HG02981 (cell line): ENCODE measurements at regions not wholly inside any gene's neighbourhood (a gene's known extent, or its start where the extent isn't known, plus 50 kb on each side); places are given as distances from the start of the nearest gene placed in this dataset.
"Not testable (repeated sequence)": the region's sequence is repeated elsewhere in the genome, so short reads cannot be mapped to it uniquely, and the experiment has no call there.

Source experiments
- ATAC-seq: cut with Tn5 transposase; IDR thresholded peaks from one replicate; pipeline ENCODE4 v1.9.1; 2021; ENCODE audit warnings: mild to moderate bottlenecking, moderate library complexity; ENCODE audit not compliant: unreplicated experiment

- ATAC-seq = no peak
Measured at GRCh38 chr2:126189527-126189926, 466.4 kb upstream of the GYPC start.

- ATAC-seq = no peak
Measured at GRCh38 chr2:126200538-126200937, 455.4 kb upstream of the GYPC start.

DNA sequence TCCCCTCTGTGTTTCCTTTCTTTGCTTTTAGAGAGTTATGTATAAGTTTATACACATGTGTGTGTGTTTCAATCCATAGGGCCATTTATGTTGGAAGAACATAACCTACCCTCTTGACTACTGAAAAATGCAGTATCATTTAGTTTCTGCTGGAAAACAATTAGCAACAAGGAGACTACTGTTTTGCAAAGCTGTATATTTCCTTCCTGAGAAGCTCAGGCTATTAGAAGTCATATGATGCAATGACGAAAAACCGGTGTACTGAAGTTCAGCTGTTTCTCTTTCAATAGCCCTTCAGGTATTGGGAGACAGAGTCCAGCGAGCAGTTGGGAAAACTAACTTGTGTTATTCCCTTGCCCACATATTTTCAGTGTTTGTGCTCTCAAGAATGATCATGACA lies 447.7 kb upstream of the GYPC start:
- ATAC-seq = no peak

DNA sequence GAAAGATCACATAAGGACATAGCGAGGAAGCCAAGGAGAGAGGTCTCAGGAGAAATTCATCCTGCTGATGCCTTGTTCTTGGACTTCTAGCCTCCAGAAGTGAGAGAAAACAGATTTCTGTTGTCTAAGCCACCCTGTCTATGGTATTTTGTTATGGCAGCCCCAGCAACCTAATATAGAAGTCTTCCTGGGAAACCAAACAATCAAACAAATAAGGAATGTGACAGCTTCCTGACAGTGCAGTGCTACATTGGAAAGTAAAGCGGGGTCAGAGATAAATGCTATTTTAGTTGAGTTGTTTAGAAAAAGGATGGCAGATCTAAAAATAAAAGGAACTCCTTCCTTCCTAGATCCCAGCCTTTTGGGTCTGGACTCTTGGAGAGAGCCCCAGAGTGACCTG lies 443.2 kb upstream of the GYPC start:
- ATAC-seq = no peak

GRCh38 chr2:126219081-126219480 lies 436.9 kb upstream of the GYPC start:
- no peak for ATAC-seq

DNA sequence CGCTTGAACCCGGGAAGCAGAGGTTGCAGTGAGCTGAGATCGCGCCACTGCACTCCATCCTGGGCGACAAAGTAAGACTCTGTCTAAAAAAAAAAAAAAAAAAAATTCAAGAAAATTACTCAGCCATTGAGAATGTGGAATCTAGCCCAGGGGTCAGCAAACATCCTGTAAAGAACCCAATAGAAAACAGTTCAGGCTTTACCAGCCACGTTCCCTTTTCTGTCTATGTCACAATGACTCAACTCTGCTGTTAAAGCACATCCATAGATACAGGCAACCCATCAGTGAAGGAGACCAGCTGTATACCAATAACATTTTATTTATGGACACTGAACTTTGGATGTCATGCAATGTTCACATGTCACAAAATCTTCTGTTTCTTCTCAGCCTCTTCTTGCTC lies 435.6 kb upstream of the GYPC start:
- ATAC-seq = no peak

DNA sequence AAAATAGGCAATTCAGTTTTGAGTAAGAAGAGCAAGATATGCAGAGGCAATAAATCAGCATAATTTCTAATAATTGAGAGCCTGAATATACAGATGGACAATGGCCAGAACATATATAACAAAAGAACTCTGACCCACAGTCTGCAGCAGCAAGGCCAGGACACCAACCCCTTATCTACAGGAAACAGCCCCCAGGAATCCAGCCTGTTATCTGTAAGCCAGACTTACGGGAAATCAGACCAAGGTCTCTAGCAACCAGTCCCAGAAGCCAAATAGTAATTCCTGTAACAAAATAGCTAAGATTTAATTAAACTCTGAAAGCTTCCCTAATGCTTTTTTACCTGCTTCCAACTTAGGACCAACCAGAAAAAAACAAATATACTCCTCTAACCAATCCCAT lies 434.5 kb upstream of the GYPC start:
- no peak for ATAC-seq

DNA sequence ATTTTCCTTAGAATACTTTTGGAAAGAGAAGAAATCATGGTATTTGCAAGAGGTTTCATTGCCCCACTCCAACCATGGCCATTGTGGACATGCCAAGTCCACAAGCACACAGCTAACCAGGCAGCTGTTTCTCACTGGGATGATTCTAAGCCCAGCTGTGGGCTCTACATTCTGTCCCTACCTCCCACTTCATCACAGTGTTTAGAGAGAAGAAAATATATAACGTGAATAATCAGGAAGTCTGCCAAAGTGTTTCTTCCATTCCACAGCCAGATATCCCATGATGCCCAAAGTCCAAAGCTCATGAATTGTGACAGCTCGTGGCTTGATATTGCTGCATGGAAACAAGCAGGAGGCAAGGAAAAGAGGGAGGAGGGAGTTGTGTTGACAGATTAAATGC lies 433.7 kb upstream of the GYPC start:
- no peak for ATAC-seq

DNA sequence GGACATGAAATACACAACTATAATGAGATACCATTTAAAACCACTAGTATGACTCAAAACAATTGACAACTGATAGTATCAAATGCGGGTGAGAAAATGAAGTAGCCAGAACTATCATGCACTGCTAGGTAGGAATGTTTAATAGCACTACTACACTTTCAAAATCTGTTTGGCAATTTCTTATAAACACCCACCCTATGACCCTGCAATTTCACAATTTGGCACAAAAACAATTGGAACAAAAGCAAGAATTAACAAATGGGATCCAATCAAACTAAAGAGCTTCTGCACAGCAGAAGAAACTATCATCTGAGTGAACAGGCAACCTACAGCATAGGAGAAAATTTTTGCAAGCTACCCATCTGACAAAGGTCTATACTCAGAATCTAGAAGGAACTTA lies 431.2 kb upstream of the GYPC start:
- no peak for ATAC-seq

DNA sequence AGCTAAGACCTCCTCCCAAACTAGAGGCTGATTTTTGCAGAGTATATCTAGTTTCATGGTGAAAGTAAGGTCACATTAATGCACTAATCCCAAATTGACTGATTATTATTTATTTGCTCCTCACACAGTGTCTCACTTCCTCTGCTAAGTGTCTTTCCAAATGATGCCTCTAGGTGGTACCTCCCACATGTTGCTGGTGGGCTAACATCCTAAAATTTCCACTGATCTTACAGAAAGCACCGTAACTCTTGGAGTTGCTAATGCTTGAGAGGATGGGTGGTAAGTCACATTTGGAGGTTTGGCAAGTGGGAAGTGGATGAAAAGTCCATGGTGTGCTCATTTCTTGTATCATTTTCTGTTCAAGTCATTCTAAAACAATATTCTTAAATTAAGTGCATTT lies 428.7 kb upstream of the GYPC start:
- no peak for ATAC-seq

DNA sequence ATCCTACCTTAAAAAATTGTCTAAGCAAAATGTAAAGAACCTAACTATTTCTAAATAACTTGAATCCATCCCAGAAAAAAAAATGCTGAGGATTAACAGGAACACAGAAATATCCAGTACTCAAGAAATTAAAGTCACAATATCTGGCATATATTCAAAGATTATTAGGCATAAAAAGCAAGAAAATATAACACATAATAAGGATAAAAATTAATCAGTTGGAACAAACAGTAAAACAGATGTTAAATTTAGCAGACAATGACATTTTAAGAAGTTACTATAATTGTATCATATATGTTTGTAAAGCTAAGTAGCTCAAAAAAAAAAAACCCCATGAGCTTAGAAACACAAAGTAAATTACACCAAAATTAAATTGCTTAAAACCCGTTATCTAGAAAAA lies 427.4 kb upstream of the GYPC start:
- ATAC-seq = no peak

- no peak for ATAC-seq
Measured at GRCh38 chr2:126238251-126238650, 417.7 kb upstream of the GYPC start.

- ATAC-seq = no peak
Measured at GRCh38 chr2:126239320-126239955, 416.5 kb upstream of the GYPC start.

DNA sequence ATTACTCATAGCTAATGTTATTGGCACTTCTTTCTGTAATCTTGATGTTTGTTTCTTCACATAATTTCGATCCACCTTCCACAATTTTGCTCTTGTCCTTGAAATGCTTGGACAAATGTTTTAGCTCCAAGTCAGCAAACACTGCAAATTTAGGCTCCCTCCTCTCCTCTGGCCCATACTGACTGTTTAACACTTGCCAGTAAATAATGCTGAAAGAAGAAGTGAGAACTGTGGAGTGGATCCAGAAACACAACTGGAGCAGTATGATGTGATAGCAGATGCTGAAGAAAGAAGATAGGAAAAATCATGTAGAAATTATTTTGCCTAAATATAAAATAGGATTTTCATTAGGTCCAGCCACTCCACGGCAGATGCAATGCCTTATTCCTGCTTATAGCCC lies 415.0 kb upstream of the GYPC start:
- ATAC-seq = no peak

GRCh38 chr2:126241411-126241810 lies 414.5 kb upstream of the GYPC start:
- ATAC-seq = no peak

DNA sequence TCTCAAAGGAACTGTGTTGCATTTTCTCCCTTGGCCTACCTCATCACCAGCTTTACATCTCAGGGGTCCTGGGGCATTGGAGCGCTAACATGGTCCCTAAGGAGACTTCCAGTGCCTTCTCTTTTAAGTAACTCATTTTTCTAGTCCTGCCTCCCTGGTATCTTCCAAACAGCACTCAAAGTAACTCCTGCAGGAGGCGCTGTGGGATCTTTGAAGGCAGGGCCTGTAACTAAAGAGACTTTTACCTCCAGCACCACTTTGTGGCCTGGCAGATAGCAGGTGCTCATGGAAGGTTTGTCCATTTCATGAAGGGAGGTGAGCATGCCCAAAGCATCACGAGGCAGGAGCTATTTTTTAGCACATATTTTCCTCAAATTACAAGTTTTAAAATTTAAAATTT lies 411.0 kb upstream of the GYPC start:
- ATAC-seq = no peak

DNA sequence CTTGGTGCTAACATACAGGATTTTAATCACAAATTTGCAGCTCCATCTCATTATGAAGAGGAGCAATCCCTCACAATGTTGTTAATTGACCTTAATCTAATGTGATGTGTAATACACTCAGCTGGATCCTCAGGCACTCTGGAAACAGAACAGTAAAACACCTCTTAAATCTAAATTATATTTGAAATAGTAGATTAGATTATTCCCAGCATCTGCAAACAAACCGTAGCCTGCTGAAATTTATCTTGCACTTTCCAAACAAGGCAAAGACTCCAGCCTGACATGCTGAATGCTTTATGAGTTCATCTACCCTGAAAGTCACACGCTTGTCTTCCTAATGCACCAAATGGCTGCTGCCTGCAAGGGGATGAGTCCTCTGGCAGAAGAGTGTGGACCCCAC lies 402.3 kb upstream of the GYPC start:
- no peak for ATAC-seq

GRCh38 chr2:126264625-126265024 lies 391.3 kb upstream of the GYPC start:
- no peak for ATAC-seq

- no peak for ATAC-seq
Measured at GRCh38 chr2:126269911-126270310, 386.0 kb upstream of the GYPC start.

DNA sequence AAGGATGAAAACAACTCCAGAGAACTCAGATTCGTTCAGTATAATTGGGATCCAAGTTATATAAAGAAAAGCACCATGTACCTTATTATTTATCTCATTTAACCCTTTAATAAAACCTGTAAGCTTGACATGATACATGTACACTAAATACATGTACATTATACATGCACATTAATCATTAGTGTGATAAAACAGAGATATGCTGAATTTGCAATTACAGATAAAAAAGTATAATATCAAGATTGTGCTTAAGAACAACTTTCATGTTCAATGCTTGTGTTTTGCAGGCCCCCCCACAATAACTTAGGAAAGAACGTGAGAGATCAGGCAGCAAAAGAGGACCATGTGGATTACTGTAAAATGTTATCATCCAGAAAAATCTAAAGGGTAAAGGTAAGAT lies 385.4 kb upstream of the GYPC start:
- no peak for ATAC-seq

- no peak for ATAC-seq
Measured at GRCh38 chr2:126272401-126272800, 383.6 kb upstream of the GYPC start.

GRCh38 chr2:126275098-126275497 lies 380.9 kb upstream of the GYPC start:
- ATAC-seq = no peak

GRCh38 chr2:126276268-126276667 lies 379.7 kb upstream of the GYPC start:
- not testable (repeated sequence) for ATAC-seq

DNA sequence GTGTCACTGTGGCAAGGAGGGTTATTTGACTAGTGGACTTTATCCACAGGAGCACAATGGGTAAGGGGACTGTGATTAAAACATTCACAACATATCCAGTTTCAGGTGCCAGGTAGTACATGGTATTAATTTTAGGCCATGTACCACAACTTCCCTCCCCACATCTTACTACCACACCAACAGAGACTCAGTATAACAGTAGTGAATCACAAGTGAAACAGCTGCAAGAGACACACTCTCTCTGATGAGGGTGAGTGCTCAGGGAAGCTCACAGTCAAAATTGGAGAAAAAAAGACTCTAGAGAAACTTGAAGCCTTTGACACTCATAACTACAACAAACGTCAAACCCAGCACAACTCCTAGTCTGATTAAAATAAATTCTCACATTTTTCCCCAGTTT lies 367.6 kb upstream of the GYPC start:
- no peak for ATAC-seq
